H9 (cell line): ENCODE measurements at regions not wholly inside any gene's neighbourhood (a gene's known extent, or its start where the extent isn't known, plus 50 kb on each side); places are given as distances from the start of the nearest gene placed in this dataset.

Experiments used
- DNase-seq: peaks from one replicate; pipeline ENCODE4 v3.0.0-alpha.2; 2017
- H2AFZ ChIP-seq: one replicate; pipeline ENCODE4 v1.6.1; 2013; ENCODE audit warnings: mild to moderate bottlenecking, low read length, control low read depth, moderate library complexity
- H2AK5ac ChIP-seq: 2 replicates; pipeline ENCODE4 v1.6.1; 2013; ENCODE audit warnings: low read length, control low read depth, mixed read lengths; ENCODE audit not compliant: insufficient read length
- H2BK120ac ChIP-seq: one replicate; pipeline ENCODE4 v1.6.1; 2013; ENCODE audit warnings: low read depth, mild to moderate bottlenecking, low read length, control low read depth, inconsistent platforms; ENCODE audit not compliant: poor library complexity, severe bottlenecking
- H2BK12ac ChIP-seq: 2 replicates; pipeline ENCODE4 v1.6.1; 2013; ENCODE audit warnings: low read length, control low read depth, mixed read lengths, low read depth; ENCODE audit not compliant: insufficient read length
- H2BK15ac ChIP-seq: 2 replicates; pipeline ENCODE4 v1.6.1; 2013; ENCODE audit warnings: low read depth, low read length, control low read depth
- H2BK20ac ChIP-seq: one replicate; pipeline ENCODE4 v1.6.1; 2013; ENCODE audit warnings: low read depth, mild to moderate bottlenecking, low read length, control low read depth, inconsistent platforms; ENCODE audit not compliant: poor library complexity, severe bottlenecking
- H2BK5ac ChIP-seq: 2 replicates; pipeline ENCODE4 v1.6.1; 2013; ENCODE audit warnings: low read length, control low read depth, mixed read lengths; ENCODE audit not compliant: insufficient read length
- H3K14ac ChIP-seq: 2 replicates; pipeline ENCODE4 v1.6.1; 2013; ENCODE audit warnings: low read length, control low read depth; ENCODE audit not compliant: insufficient read depth
- H3K18ac ChIP-seq: 2 replicates; pipeline ENCODE4 v1.6.1; 2013; ENCODE audit warnings: low read depth, mild to moderate bottlenecking, mixed read lengths, low read length, control low read depth; ENCODE audit not compliant: insufficient read length
- H3K23ac ChIP-seq: 2 replicates; pipeline ENCODE4 v1.6.1; 2013; ENCODE audit warnings: low read length, control low read depth, mixed read lengths, low read depth; ENCODE audit not compliant: insufficient read length
- H3K23me2 ChIP-seq: 2 replicates; pipeline ENCODE4 v1.6.1; 2013; ENCODE audit warnings: low read depth, mild to moderate bottlenecking, mixed read lengths, low read length, control low read depth; ENCODE audit not compliant: insufficient read length, poor library complexity, severe bottlenecking
- H3K27ac ChIP-seq: 2 replicates; pipeline ENCODE4 v1.5.1; 2013; ENCODE audit warnings: low read length, control low read depth, mixed read lengths, low read depth; ENCODE audit not compliant: insufficient read length
- H3K27me3 ChIP-seq: 2 replicates; pipeline ENCODE4 v1.6.1; 2013; ENCODE audit warnings: low read length, control low read depth, inconsistent platforms; ENCODE audit not compliant: insufficient read depth
- H3K4ac ChIP-seq: 2 replicates; pipeline ENCODE4 v1.6.1; 2013; ENCODE audit warnings: low read depth, mild to moderate bottlenecking, control low read depth, inconsistent platforms, low read length, moderate library complexity
- H3K4me1 ChIP-seq: 2 replicates; pipeline ENCODE4 v1.6.1; 2013; ENCODE audit warnings: low read length, control low read depth, inconsistent platforms; ENCODE audit not compliant: insufficient read depth
- H3K4me2 ChIP-seq: 2 replicates; pipeline ENCODE4 v1.6.1; 2013; ENCODE audit warnings: low read length, control low read depth, mixed read lengths; ENCODE audit not compliant: insufficient read length, insufficient read depth
- H3K56ac ChIP-seq: 2 replicates; pipeline ENCODE4 v1.6.1; 2013; ENCODE audit warnings: low read depth, mild to moderate bottlenecking, mixed read lengths, low read length, control low read depth; ENCODE audit not compliant: insufficient read length
- H3K79me1 ChIP-seq: 2 replicates; pipeline ENCODE4 v1.6.1; 2013; ENCODE audit warnings: low read depth, mild to moderate bottlenecking, moderate library complexity, low read length, control low read depth, inconsistent platforms; ENCODE audit not compliant: insufficient read depth, poor library complexity, severe bottlenecking
- H3K79me2 ChIP-seq: 2 replicates; pipeline ENCODE4 v1.6.1; 2013; ENCODE audit warnings: low read length, control low read depth, inconsistent platforms; ENCODE audit not compliant: insufficient read depth
- H3K9ac ChIP-seq: 2 replicates; pipeline ENCODE4 v1.6.1; 2013; ENCODE audit warnings: low read length, control low read depth, mixed read lengths; ENCODE audit not compliant: insufficient read length; ENCODE audit errors: extremely low read depth
- H3K9me3 ChIP-seq: one replicate; pipeline ENCODE4 v1.6.1; 2013; ENCODE audit warnings: low read depth, low read length, inconsistent platforms; ENCODE audit not compliant: control insufficient read depth
- H3T11ph ChIP-seq: one replicate; pipeline ENCODE4 v1.6.1; 2013; ENCODE audit warnings: mild to moderate bottlenecking, low read length, control low read depth, inconsistent platforms
- H4K20me1 ChIP-seq: one replicate; pipeline ENCODE4 v1.6.1; 2013; ENCODE audit not compliant: control insufficient read depth, insufficient read length, insufficient read depth
- H4K5ac ChIP-seq: 2 replicates; pipeline ENCODE4 v1.6.1; 2013; ENCODE audit warnings: low read depth, mild to moderate bottlenecking, mixed read lengths, low read length, control low read depth; ENCODE audit not compliant: insufficient read length
- H4K8ac ChIP-seq: replicated peaks from 2 replicates; pipeline ENCODE4 v1.6.1; 2013; ENCODE audit warnings: low read length, control low read depth, mixed read lengths, low read depth; ENCODE audit not compliant: insufficient read length
- H4K91ac ChIP-seq: 2 replicates; pipeline ENCODE4 v1.6.1; 2013; ENCODE audit warnings: low read depth, mild to moderate bottlenecking, moderate library complexity, mixed read lengths, low read length, control low read depth; ENCODE audit not compliant: insufficient read length
- H3K27ac Mint-ChIP-seq, 3 experiments: 2 replicates in 2 of 3; 3 replicates in 1 of 3; pipeline ENCODE4 v1.8.0; 2020 to 2021; ENCODE audit warnings: mixed read lengths in 3 of 3, mild to moderate bottlenecking in 1 of 3, moderate library complexity in 1 of 3
- H3K27me3 Mint-ChIP-seq: 2 replicates; pipeline ENCODE4 v1.8.0; 2021; ENCODE audit warnings: low read depth, mild to moderate bottlenecking, moderate library complexity, mixed read lengths
- H3K36me3 Mint-ChIP-seq, 3 experiments: 2 replicates in 2 of 3; 3 replicates in 1 of 3; pipeline ENCODE4 v1.8.0; 2020 to 2021; ENCODE audit warnings: low read depth in 3 of 3, mixed read lengths in 3 of 3; ENCODE audit not compliant: insufficient read depth in 1 of 3
- H3K4me1 Mint-ChIP-seq, 2 experiments: 2 replicates each; pipeline ENCODE4 v1.8.0; 2020; ENCODE audit warnings: mixed read lengths in 2 of 2
- H3K4me3 Mint-ChIP-seq, 2 experiments: 2 replicates in 1 of 2; 3 replicates in 1 of 2; pipeline ENCODE4 v1.8.0; 2020 to 2021; ENCODE audit warnings: mild to moderate bottlenecking in 2 of 2, mixed read lengths in 2 of 2, moderate library complexity in 1 of 2
- H3K9me3 Mint-ChIP-seq, 2 experiments: 2 replicates in 1 of 2; 3 replicates in 1 of 2; pipeline ENCODE4 v1.8.0; 2020; ENCODE audit warnings: mild to moderate bottlenecking in 2 of 2, mixed read lengths in 2 of 2, moderate library complexity in 1 of 2
- WGBS: extraction: QIAGEN DNeasy Blood & Tissue Kit; methylation state at CpG from one replicate; pipeline ENCODE4 v1.1.7; 2013; ENCODE audit warnings: missing lambda C conversion rate, low lambda C conversion rate, mixed read lengths; ENCODE audit not compliant: insufficient read length; ENCODE audit errors: extremely low coverage; 5-methylcytosine and 5-hydroxymethylcytosine counted together
- TF ChIP-seq, protein P1 (sequence below): fragments of 200-600 bp; sonication (generic); conservative IDR thresholded peaks from 3 replicates; pipeline ENCODE4 v1.8.0; 2021; ENCODE audit warnings: antibody characterized with exemption, mild to moderate bottlenecking

- no peak overlapping the region for H3K14ac ChIP-seq
- DNase-seq = no peak
- TF ChIP-seq, protein P1, sequence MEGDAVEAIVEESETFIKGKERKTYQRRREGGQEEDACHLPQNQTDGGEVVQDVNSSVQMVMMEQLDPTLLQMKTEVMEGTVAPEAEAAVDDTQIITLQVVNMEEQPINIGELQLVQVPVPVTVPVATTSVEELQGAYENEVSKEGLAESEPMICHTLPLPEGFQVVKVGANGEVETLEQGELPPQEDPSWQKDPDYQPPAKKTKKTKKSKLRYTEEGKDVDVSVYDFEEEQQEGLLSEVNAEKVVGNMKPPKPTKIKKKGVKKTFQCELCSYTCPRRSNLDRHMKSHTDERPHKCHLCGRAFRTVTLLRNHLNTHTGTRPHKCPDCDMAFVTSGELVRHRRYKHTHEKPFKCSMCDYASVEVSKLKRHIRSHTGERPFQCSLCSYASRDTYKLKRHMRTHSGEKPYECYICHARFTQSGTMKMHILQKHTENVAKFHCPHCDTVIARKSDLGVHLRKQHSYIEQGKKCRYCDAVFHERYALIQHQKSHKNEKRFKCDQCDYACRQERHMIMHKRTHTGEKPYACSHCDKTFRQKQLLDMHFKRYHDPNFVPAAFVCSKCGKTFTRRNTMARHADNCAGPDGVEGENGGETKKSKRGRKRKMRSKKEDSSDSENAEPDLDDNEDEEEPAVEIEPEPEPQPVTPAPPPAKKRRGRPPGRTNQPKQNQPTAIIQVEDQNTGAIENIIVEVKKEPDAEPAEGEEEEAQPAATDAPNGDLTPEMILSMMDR = no peak
Measured at GRCh38 chr2:236638707-236639106, 69.1 kb downstream of the ACKR3 start.

More at GRCh38 chr2:236638707-236639106, 69.1 kb downstream of the ACKR3 start:
- H3T11ph ChIP-seq = no peak overlapping the region
- no peak overlapping the region for H4K8ac ChIP-seq
- no peaks in the 10 kb centered on the region for H4K20me1 ChIP-seq
- peaks cover 12 to 17% of the 10 kb centered on the region in 2 experiments for H3K4me1 Mint-ChIP-seq
- H3K9me3 ChIP-seq = no peaks in the 10 kb centered on the region
- no peak overlapping the region for H2AFZ ChIP-seq
- peaks cover 3% of the 10 kb centered on the region; the same call in 1 of the 2 replicates for H3K27me3 Mint-ChIP-seq
- H3K9me3 Mint-ChIP-seq = peaks cover 0 to 3% of the 10 kb centered on the region in 2 experiments; a peak in 3 of 5 replicates
- H3K27ac Mint-ChIP-seq = no peak overlapping the region
- H2BK12ac ChIP-seq = no peak overlapping the region
- H2BK120ac ChIP-seq = no peak overlapping the region
- H3K4me2 ChIP-seq = no peak overlapping the region
- no CpG with 5 or more reads among the region's 7 CpGs for WGBS
- H3K27me3 ChIP-seq = no peaks in the 10 kb centered on the region
- H3K79me2 ChIP-seq = no peaks in the 10 kb centered on the region
- no peak overlapping the region for H3K23ac ChIP-seq
- H4K5ac ChIP-seq = no peak overlapping the region
- no peak overlapping the region for H2BK5ac ChIP-seq
- no peaks in the 10 kb centered on the region for H3K23me2 ChIP-seq
- no peak overlapping the region for H3K4me3 Mint-ChIP-seq
- no peak overlapping the region for H4K91ac ChIP-seq
- peaks cover 0 to 2% (median 0%) of the 10 kb centered on the region in 3 experiments; a peak in 1 of 7 replicates for H3K36me3 Mint-ChIP-seq
- no peak overlapping the region for H3K18ac ChIP-seq
- H3K27ac ChIP-seq = no peak overlapping the region
- H2BK20ac ChIP-seq = no peak overlapping the region
- H3K4ac ChIP-seq = no peak overlapping the region
- no peak overlapping the region for H2BK15ac ChIP-seq
- no peak overlapping the region for H3K56ac ChIP-seq
- no peaks in the 10 kb centered on the region for H3K4me1 ChIP-seq
- no peak overlapping the region for H3K9ac ChIP-seq
- H2AK5ac ChIP-seq = no peak overlapping the region
- no peaks in the 10 kb centered on the region for H3K79me1 ChIP-seq
